DOHH2 (cell line): ENCODE measurements at regions not wholly inside any gene's neighbourhood (a gene's known extent, or its start where the extent isn't known, plus 50 kb on each side); places are given as distances from the start of the nearest gene placed in this dataset.

Experiments
- EZH2phosphoT487 ChIP-seq: fragments of 200-600 bp; sonication (generic); IDR thresholded peaks from 2 replicates; pipeline ENCODE4 v1.6.1; 2017; ENCODE audit warnings: borderline replicate concordance, mild to moderate bottlenecking, antibody characterized with exemption, low read length, moderate library complexity, mixed read lengths
- TF ChIP-seq, protein P1 (sequence below): fragments of 200-600 bp; sonication (generic); IDR thresholded peaks from one replicate; pipeline ENCODE4 v1.5.1; 2014; ENCODE audit warnings: antibody characterized with exemption, mild to moderate bottlenecking, low read depth, low read length; ENCODE audit not compliant: poor library complexity, severe bottlenecking

DNA sequence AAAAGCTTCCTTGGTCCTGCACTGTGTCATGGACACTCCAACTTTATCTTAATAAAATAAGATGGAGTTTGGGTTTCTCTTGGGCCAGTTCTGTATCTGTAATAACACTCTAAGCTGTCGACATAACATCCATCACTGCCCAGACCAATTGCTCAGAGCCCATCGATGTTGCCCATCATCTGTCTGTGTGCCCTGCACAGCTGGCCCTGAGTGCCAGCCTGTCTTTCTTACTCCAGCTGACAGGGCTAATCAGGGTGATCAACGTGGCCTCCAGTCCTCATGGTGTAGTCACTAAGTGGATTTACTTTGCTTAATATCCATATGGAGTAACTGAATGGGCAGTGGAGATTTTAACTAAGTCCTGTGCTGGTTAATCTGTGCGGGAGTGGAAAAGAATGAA lies 419.8 kb upstream of the TPM1 start:
- TF ChIP-seq, protein P1, sequence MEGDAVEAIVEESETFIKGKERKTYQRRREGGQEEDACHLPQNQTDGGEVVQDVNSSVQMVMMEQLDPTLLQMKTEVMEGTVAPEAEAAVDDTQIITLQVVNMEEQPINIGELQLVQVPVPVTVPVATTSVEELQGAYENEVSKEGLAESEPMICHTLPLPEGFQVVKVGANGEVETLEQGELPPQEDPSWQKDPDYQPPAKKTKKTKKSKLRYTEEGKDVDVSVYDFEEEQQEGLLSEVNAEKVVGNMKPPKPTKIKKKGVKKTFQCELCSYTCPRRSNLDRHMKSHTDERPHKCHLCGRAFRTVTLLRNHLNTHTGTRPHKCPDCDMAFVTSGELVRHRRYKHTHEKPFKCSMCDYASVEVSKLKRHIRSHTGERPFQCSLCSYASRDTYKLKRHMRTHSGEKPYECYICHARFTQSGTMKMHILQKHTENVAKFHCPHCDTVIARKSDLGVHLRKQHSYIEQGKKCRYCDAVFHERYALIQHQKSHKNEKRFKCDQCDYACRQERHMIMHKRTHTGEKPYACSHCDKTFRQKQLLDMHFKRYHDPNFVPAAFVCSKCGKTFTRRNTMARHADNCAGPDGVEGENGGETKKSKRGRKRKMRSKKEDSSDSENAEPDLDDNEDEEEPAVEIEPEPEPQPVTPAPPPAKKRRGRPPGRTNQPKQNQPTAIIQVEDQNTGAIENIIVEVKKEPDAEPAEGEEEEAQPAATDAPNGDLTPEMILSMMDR, result no peak
- TF ChIP-seq EZH2phosphoT487, result no peak
